Type B pancreatic cell (in vitro differentiated cells): ENCODE measurements at regions not wholly inside any gene's neighbourhood (a gene's known extent, or its start where the extent isn't known, plus 50 kb on each side); places are given as distances from the start of the nearest gene placed in this dataset.

Experiments
- DNase-seq: peaks from one replicate; pipeline ENCODE4 v3.0.0; 2021; ENCODE audit warnings: mixed read lengths; ENCODE audit not compliant: unreplicated experiment; ENCODE audit errors: extremely low spot score
- H3K27ac Mint-ChIP-seq: 2 replicates; pipeline ENCODE4 v1.8.0; 2021; ENCODE audit warnings: mild to moderate bottlenecking, mixed read lengths
- H3K27me3 Mint-ChIP-seq: 2 replicates; pipeline ENCODE4 v1.8.0; 2021; ENCODE audit warnings: mixed read lengths
- H3K36me3 Mint-ChIP-seq: 2 replicates; pipeline ENCODE4 v1.8.0; 2021; ENCODE audit warnings: mixed read lengths
- H3K4me1 Mint-ChIP-seq: one replicate; pipeline ENCODE4 v1.8.0; 2021; ENCODE audit warnings: mixed read lengths; ENCODE audit not compliant: unreplicated experiment
- H3K4me3 Mint-ChIP-seq: 2 replicates; pipeline ENCODE4 v1.8.0; 2021; ENCODE audit warnings: mild to moderate bottlenecking, mixed read lengths
- H3K9me3 Mint-ChIP-seq: 2 replicates; pipeline ENCODE4 v1.8.0; 2021; ENCODE audit warnings: mixed read lengths
- TF ChIP-seq, protein P1 (sequence below): fragments of 200-600 bp; sonication (generic); conservative IDR thresholded peaks from 2 replicates; pipeline ENCODE4 v1.5.0; 2021; ENCODE audit warnings: antibody characterized with exemption, mild to moderate bottlenecking

DNA sequence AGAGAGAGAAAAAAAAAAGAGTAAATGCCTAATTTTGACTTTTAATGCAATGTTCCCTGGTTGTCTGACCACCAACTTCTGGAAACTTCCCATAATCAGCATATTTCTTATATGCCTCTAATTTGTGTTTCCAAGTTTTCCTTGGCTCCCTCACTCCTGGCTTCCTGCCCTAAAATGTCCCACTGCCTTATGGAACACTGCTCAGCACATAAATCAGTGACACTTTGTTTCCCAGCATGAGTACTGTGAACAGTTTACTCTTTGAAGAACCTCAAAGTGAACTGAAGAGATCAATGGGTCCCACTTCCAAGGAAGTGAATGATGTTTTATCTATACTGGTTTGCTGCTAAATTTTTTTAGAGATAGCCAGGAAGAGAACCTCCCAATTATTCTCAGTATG lies 271.3 kb upstream of the PRMT6 start:
- TF ChIP-seq, protein P1, sequence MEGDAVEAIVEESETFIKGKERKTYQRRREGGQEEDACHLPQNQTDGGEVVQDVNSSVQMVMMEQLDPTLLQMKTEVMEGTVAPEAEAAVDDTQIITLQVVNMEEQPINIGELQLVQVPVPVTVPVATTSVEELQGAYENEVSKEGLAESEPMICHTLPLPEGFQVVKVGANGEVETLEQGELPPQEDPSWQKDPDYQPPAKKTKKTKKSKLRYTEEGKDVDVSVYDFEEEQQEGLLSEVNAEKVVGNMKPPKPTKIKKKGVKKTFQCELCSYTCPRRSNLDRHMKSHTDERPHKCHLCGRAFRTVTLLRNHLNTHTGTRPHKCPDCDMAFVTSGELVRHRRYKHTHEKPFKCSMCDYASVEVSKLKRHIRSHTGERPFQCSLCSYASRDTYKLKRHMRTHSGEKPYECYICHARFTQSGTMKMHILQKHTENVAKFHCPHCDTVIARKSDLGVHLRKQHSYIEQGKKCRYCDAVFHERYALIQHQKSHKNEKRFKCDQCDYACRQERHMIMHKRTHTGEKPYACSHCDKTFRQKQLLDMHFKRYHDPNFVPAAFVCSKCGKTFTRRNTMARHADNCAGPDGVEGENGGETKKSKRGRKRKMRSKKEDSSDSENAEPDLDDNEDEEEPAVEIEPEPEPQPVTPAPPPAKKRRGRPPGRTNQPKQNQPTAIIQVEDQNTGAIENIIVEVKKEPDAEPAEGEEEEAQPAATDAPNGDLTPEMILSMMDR = no peak
- Mint-ChIP-seq H3K27ac (no peak overlapping the region), H3K4me1 (no peaks in the 10 kb centered on the region), H3K36me3 (no peaks in the 10 kb centered on the region), H3K27me3 (peaks cover 3% of the 10 kb centered on the region), H3K9me3 (no peaks in the 10 kb centered on the region), H3K4me3 (no peak overlapping the region)
- no peak for DNase-seq

DNA sequence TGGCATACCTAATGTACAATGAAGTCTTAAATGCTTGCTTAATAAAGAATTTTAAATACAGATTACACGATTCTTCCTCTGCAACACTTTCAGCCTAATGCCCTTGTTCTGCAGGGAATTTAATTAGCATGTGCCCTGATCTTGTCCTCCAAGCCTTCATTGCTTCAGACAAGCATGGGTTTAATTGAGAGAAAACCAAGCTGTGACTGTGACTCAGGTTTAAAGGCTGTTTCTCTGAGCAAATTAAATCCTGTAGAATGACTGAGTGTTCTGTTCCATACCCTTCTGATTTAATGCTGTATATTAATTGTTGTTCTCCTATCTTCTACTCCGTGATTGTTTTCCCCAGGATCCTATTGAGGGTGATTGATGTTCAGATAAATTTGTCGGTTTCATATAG lies 269.0 kb upstream of the PRMT6 start:
- no peaks in the 10 kb centered on the region for H3K9me3 Mint-ChIP-seq
- H3K4me3 Mint-ChIP-seq = no peak overlapping the region
- TF ChIP-seq, protein P1 = no peak
- H3K36me3 Mint-ChIP-seq = no peaks in the 10 kb centered on the region
- H3K4me1 Mint-ChIP-seq = no peaks in the 10 kb centered on the region
- peaks cover 3% of the 10 kb centered on the region for H3K27me3 Mint-ChIP-seq
- H3K27ac Mint-ChIP-seq = no peak overlapping the region
- DNase-seq = no peak

DNA sequence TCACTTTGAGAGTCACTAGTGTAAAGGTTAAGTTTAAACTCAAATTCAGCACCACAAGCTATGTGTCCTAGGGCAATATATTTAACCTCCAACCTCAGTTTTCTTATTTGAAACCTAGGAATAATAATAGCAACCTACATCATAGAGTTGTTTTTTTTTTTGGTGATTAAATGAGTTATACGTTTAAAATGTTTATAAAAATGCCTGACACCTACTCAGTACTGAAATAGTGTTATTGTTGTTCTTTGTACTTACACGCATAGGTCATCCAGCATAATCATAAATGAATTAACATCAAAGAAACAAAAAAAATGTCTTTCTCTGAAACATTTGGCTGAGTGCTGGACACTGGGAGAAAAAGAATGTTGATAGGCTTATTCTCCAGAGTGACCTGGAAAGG lies 266.8 kb upstream of the PRMT6 start:
- H3K36me3 Mint-ChIP-seq = no peaks in the 10 kb centered on the region
- H3K9me3 Mint-ChIP-seq = no peaks in the 10 kb centered on the region
- H3K27ac Mint-ChIP-seq = no peak overlapping the region
- no peak for DNase-seq
- TF ChIP-seq, protein P1 = no peak
- H3K27me3 Mint-ChIP-seq = peaks cover 3% of the 10 kb centered on the region
- H3K4me3 Mint-ChIP-seq = no peak overlapping the region
- H3K4me1 Mint-ChIP-seq = peaks cover 6% of the 10 kb centered on the region

DNA sequence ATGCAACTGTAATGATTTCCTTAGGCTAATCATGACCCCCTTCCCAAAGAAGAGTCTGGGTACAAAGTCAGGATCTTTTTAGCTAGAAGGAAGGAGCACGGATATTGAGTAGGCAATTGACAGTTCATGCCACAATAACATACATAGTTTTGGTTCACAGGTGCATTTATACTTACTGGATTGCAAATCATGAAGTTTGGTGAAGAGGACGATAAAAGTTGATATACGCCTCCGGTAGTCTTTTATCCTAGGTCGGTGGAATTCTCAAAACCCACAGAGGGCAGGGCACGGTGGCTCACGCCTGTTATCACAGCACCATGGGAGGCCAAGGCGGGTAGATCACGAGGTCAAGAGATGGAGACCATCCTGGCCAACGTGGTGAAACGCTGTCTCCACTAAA lies 265.4 kb upstream of the PRMT6 start:
- H3K27me3 Mint-ChIP-seq = peaks cover 3% of the 10 kb centered on the region
- no peaks in the 10 kb centered on the region for H3K9me3 Mint-ChIP-seq
- no peak overlapping the region for H3K27ac Mint-ChIP-seq
- peaks cover 6% of the 10 kb centered on the region for H3K4me1 Mint-ChIP-seq
- no peaks in the 10 kb centered on the region for H3K36me3 Mint-ChIP-seq
- TF ChIP-seq, protein P1 = no peak
- H3K4me3 Mint-ChIP-seq = no peak overlapping the region
- DNase-seq = no peak

DNA sequence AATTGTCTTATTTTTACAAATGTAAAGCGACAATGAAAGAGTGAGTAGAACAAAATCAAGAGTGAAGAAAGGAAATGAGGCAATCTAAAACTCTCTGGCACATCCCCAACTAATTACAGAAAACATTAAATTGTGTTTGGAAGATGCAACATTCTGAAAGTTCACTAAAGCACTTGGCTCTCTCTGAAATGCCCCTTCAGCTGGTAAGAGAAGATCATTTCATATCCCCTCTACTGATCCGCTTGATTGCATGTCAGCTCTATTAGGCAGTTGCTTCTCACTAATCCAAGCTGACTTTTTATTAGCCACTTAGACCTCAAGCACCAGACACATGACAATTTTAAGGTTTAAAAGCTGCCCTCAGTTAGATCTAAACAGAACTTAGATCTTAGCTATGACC lies 262.8 kb upstream of the PRMT6 start:
- Mint-ChIP-seq H3K36me3 (no peaks in the 10 kb centered on the region), H3K27ac (no peak overlapping the region), H3K4me3 (no peak overlapping the region), H3K9me3 (no peaks in the 10 kb centered on the region), H3K27me3 (no peaks in the 10 kb centered on the region), H3K4me1 (peaks cover 6% of the 10 kb centered on the region)
- no peak for DNase-seq
- TF ChIP-seq, protein P1 = no peak

DNA sequence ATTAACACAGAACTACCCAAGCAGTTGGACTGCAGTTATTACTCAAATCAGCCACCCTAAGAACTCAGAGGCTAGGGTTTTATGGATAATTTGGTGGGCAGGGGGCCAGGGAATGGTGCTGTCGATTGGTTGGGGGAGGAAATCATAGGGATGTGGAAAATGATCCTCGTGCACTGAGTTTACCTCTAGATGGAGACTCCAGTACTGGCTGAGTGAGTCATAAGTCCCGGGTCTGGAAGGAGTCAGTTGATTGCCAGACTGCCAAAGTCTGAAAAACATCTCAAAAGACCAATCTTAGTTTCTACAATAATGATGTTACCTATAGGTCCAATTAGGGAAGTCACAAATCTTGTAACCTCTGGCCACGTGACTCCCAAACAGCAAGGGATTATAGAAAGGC lies 257.5 kb upstream of the PRMT6 start:
- Mint-ChIP-seq H3K27ac (no peak overlapping the region), H3K36me3 (no peaks in the 10 kb centered on the region), H3K27me3 (no peaks in the 10 kb centered on the region), H3K4me1 (no peaks in the 10 kb centered on the region), H3K9me3 (no peaks in the 10 kb centered on the region), H3K4me3 (no peak overlapping the region)
- TF ChIP-seq, protein P1 = no peak
- no peak for DNase-seq
